HG02973 (cell line): ENCODE measurements at regions not wholly inside any gene's neighbourhood (a gene's known extent, or its start where the extent isn't known, plus 50 kb on each side); places are given as distances from the start of the nearest gene placed in this dataset.

Experiments used
- ATAC-seq: cut with Tn5 transposase; IDR thresholded peaks from one replicate; pipeline ENCODE4 v1.9.1; 2021; ENCODE audit warnings: moderate library complexity; ENCODE audit not compliant: unreplicated experiment

GRCh38 chr11:130728185-130729180 is 187.8 kb downstream of the SNX19 start:
- no peak for ATAC-seq

GRCh38 chr11:130729193-130729592 is 187.1 kb downstream of the SNX19 start:
- ATAC-seq = no peak

DNA sequence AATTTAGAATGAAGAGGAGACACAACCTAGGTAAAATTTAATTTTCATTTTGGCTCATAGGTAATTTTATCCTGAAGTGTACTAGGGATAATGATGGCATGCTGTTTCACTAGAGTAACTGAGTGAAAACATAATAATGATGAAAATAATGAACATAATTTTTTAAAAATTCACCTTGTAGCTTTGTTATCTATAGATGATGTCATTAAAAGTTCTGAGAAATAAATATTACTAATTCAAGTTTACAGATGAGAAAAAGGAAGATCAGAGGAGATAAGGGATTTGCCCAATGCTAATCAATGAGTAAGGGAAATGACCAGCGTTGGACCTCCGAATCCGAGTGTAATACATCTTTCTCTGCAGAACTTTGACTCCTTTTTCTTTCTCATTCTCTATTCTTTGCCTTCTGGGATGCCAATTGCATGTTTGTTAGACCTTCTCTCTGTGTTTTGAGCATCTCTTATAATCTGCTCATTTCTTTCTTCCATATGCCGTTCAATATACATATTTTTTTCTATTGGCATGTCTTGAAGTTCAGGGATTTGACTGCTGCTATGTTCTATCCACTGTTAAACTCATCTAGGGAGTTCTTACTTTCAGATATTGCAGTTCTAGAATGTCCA is 186.5 kb downstream of the SNX19 start:
- no peak for ATAC-seq

- ATAC-seq = no peak
These were observed 184.9 kb downstream of the SNX19 start for GRCh38 chr11:130731401-130731800.

GRCh38 chr11:130732476-130732875 is 183.8 kb downstream of the SNX19 start:
- ATAC-seq = no peak

DNA sequence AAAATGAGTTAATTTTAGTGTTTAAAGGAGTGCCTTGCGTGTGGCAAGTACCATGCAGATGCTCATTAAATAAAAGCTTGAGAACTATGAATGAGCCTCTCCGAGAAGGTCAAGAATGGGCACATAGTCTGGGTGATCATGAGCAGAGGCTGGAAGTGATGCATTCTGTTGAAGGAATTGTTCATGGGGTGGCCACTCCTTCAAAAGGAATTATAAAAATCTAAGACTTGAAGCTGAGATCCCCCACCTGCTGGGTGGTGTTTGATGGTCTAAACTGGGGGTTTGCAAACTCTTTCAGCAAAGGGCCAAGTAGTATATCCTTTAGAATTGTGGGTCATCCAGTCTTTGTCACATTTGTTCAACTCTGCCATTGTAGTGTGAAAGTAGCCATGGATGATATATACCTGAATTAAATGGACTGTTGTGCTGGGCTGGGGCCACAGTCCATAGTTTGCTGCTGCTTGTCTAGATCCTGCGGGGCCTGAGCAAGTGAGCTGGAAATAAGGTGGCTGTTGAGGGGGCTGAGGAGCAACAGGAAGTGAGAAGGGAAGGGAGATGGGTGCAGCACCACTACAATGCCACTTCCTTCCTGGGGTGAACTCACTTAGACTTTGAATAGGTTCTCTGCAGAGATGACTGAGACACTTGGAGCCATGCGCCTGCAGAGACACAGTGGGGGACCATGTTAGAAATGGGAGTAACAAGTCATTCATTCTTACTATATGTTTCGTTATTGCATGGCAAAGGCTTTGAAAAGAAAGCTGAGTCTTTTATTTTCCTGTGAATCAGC is 179.0 kb downstream of the SNX19 start:
- ATAC-seq = no peak

DNA sequence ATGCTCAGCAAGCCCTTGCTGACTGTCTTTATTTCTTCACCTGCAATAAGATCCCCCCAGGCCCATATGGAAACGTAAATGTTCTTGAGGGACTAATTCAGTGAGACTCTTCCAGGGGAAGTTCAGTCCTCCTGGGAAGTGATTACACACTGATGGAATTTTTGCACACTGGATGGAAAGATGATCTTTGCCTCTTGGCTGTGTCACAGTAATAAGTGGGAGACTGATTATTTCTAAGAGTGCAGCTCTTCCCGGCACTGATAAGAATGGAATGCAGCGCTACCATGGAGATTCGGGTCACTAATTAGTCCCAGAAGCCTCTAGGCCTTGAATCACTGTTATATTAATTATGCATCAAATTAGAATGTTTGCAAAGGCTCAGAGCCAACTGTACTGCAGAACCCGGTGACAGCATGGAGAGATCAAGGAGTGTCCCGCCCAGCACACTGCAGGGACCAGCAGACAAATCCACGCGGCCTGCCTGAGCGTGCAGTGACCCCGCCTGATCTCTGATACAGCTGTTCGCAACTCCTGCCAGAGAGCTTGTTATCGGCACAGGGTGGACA is 178.3 kb downstream of the SNX19 start:
- ATAC-seq = no peak

DNA sequence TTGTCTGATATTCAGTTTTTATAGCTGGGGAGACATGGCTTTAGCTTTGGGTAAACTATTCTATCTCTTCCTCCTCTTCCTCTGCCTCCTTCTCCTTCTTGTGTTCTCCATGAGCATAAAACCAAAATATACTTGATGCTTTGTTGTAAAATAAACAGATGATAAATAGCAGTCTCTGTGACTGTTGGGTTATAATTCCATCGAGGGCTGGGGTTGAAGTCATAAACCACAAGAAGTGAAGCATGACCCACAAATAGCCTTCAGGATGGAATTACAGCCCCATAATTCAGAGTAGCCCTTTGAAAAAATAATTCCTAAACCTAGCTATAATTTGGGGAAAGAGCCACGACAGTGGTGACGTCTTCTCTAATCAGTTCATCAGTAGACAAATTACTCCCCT is 177.7 kb downstream of the SNX19 start:
- ATAC-seq = no peak

- ATAC-seq = no peak
These were observed 175.5 kb downstream of the SNX19 start for GRCh38 chr11:130740819-130741218.

DNA sequence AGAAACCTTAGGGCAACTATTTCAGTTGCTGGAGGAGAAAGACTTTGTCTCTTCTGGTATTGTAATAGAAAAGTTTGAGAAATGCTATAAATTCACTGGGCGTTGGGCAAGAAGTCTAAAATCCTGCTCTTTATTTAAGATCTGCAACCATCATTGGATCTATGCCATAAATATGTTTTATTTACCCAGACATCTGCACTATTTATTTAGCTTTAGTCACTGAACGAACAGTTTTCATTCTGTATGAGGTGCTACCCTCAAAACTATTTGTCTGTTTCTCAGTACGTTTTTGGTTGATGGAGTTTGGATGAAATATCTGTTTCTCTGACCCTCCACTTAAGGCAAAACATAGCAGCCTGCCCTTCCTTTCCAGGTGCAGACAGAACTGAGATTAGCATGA is 171.5 kb downstream of the SNX19 start:
- no peak for ATAC-seq

DNA sequence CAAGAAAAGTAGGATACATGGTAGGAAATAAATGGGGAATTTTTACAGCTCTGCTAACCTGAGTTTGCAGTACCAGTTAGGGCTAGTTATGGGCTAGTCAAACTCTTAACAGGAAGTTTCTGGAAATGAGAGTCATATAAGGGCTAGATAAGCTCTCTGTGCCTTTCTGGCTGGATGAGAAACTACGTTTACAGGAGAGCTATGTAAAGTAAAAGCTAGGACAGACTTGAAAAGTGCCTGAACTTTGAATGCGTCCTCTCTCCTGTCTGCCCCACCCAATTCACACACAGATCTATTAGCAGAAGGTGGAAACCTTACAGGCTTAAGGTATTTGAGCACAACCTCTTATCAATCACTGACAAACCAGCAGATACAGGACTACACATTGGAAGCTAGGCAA is 167.1 kb downstream of the SNX19 start:
- ATAC-seq = no peak

DNA sequence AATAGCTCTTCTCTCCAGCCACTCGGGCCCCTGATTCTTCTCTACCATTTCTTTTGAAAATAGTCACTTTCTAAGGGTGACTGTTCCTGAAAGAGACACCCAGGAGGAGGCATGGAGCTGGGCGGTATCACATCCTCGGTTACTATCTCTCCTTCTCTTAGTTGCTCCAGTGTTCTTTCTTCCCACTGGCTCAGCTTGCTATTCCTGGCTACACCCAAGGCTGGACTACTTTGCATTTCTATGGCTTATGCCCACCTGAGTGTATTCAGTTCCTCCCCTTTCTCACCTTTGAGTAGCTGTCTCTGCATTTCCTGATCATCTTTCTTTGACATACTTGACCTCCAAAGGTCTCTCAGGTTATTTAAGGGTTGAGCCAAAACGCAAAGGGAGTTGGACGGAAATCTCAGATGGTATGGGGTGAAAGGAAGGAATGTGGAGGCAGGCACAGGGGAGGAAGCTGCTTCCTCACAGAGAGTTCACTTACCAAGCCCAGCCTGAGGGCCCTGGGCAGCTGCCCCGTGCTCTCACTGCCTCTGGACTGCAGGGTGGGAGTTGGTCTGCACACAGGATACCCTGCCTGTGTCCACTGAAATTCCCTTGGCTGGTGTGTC is 155.7 kb downstream of the SNX19 start:
- no peak for ATAC-seq

DNA sequence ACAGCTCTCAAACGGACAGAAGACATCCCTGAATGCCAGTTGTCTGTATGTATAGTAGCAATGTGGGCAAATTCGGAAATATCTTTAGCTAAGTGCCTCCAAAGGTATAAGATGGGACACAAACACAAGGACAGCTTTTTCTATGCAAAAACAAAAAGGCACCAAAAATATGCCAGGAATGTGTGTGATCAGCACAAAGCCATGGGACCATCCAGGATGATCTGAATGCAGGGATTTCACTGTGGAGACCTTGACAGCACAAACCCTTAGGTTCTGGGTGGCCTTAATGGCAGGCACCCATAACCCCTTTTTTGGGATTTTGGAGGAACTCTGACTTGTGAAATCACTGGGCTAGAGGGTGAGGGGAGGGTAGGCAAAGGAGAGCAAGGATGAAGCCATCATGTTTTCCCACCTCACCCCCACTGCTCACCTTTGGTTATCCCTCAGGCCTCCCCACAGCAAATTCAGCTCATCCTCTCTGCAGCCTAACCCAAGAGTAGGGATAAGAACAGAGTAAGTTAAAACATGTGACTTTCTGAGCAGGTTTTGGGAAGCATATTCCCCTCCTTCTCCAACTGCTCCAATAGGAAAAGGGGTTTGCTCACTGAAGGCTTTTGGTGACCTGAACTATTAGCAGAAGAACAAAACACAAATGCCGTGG is 154.6 kb downstream of the SNX19 start:
- ATAC-seq = no peak

GRCh38 chr11:130762638-130763037 is 153.6 kb downstream of the SNX19 start:
- ATAC-seq = no peak

- no peak for ATAC-seq
These were observed 152.9 kb downstream of the SNX19 start for GRCh38 chr11:130763087-130763980.

DNA sequence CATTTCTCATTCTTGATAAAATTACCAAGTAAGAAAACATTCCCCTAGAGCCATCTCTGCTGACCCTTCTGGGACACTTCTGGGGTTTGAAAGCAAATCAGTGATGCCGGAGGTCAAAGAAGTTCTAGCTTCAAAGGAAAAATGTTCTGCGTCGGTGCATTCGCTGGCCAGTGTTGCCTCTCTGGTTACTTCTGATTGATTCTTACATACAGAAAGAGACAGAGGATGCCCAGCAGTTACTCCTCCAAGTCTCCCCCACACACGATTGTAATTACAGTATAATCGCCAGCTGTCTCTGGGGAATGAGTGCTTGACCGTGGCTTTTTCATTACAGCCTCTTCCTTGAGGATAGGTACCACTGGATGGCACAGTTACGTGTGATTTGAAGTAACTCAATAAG is 150.9 kb downstream of the SNX19 start:
- no peak for ATAC-seq

DNA sequence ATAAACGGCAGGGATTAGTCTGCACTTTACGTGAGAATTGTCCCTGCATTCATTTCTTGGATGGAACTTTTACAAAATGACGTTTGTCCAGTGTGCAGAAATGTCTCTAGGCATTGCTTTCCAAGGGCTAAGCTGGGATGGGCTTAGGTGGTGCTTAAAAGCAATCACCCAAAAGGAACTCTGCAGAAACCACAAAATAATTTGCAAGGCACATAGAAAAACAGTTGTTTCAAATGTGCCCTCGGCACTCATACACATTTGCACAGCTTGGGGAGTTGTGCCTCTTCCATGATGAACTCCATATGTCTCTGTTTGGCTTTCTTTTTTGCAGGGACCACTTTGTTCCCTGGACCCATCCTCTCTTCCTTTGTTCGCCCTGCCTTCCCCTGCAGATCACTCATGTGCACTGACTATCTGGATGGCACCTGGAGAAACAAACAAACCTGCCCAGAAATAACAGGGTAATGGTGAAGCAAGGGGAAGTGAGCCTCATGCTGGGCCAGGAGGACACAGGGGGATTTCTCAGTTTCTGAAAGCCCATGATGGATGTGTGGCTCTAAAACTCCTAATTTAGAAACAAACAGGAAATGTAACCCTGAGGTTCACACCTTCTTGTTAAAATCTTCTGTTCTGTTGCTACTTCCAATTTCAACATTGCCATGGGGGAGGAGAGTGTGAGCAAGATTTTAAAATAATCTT is 150.2 kb downstream of the SNX19 start:
- peak; percentile 65 for ATAC-seq
